WTC11 (cell line): ENCODE measurements at regions not wholly inside any gene's neighbourhood (a gene's known extent, or its start where the extent isn't known, plus 50 kb on each side); places are given as distances from the start of the nearest gene placed in this dataset.

ENCODE experiments used
- ATAC-seq: fragments of 200-7000 bp; cut with Tn5 transposase; 2 replicates; pipeline ENCODE4 v1.10.0; 2021; ENCODE audit warnings: mild to moderate bottlenecking, moderate library complexity
- CTCF ChIA-PET: fragments of 300-600 bp; sonication (Branson Sonifier 250); formaldehyde crosslinking; loops from one replicate; lab custom pipeline; 2021; ENCODE audit warnings: antibody characterized with exemption; lab: Charles Lee
- POLR2A ChIA-PET: fragments of 350-600 bp; sonication (Branson Sonifier 250); formaldehyde crosslinking; loops from one replicate; lab custom pipeline; 2021; ENCODE audit warnings: antibody characterized with exemption; lab: Charles Lee
- DNase-seq: peaks from one replicate; pipeline ENCODE4 v3.0.0; 2021; ENCODE audit warnings: low spot score
- H3K27ac Mint-ChIP-seq: 2 replicates; pipeline ENCODE4 v1.8.0; 2021; ENCODE audit warnings: mixed read lengths
- H3K27me3 Mint-ChIP-seq: 2 replicates; pipeline ENCODE4 v1.8.0; 2021; ENCODE audit warnings: low read depth, mild to moderate bottlenecking, moderate library complexity, mixed read lengths
- H3K36me3 Mint-ChIP-seq: 2 replicates; pipeline ENCODE4 v1.8.0; 2021; ENCODE audit warnings: mixed read lengths
- H3K4me1 Mint-ChIP-seq: 2 replicates; pipeline ENCODE4 v1.8.0; 2022; ENCODE audit warnings: mixed read lengths
- H3K4me3 Mint-ChIP-seq: 2 replicates; pipeline ENCODE4 v1.8.0; 2021; ENCODE audit warnings: mild to moderate bottlenecking, moderate library complexity, mixed read lengths
- H3K9me3 Mint-ChIP-seq: 2 replicates; pipeline ENCODE4 v1.8.0; 2021; ENCODE audit warnings: mixed read lengths
- EMX1 ChIP-seq: fragments of 250-450 bp; sonication (Bioruptor Pico); IDR thresholded peaks from 2 replicates; pipeline ENCODE4 v1.8.0; 2021; ENCODE audit warnings: mild to moderate bottlenecking
- ESRRA ChIP-seq: sonication (generic); formaldehyde crosslinking; IDR thresholded peaks from 2 replicates; pipeline ENCODE4 v1.8.1; 2022; ENCODE audit warnings: mild to moderate bottlenecking, missing genetic modification reagents, borderline replicate concordance
- ETV6 ChIP-seq: sonication (generic); formaldehyde crosslinking; IDR thresholded peaks from 2 replicates; pipeline ENCODE4 v1.8.1; 2022; ENCODE audit warnings: mild to moderate bottlenecking, missing genetic modification reagents
- FOXK1 ChIP-seq: sonication (generic); formaldehyde crosslinking; IDR thresholded peaks from 2 replicates; pipeline ENCODE4 v1.8.0; 2022; ENCODE audit warnings: mild to moderate bottlenecking, moderate library complexity, missing genetic modification reagents
- GABPB1 ChIP-seq: sonication (generic); formaldehyde crosslinking; IDR thresholded peaks from 2 replicates; pipeline ENCODE4 v1.8.1; 2023; ENCODE audit warnings: mild to moderate bottlenecking, missing genetic modification reagents
- GTF2I ChIP-seq: fragments of 250-450 bp; sonication (Bioruptor Pico); conservative IDR thresholded peaks from 2 replicates; pipeline ENCODE4 v1.4.0; 2021; ENCODE audit warnings: mild to moderate bottlenecking
- JUN ChIP-seq: sonication (generic); formaldehyde crosslinking; IDR thresholded peaks from 2 replicates; pipeline ENCODE4 v1.8.0; 2023; ENCODE audit warnings: mild to moderate bottlenecking, missing genetic modification reagents
- MYBL2 ChIP-seq: sonication (generic); formaldehyde crosslinking; IDR thresholded peaks from 2 replicates; pipeline ENCODE4 v1.8.1; 2023; ENCODE audit warnings: mild to moderate bottlenecking, moderate library complexity, missing genetic modification reagents
- NFATC4 ChIP-seq: fragments of 250-450 bp; sonication (Bioruptor Pico); IDR thresholded peaks from 2 replicates; pipeline ENCODE4 v1.9.0; 2021; ENCODE audit warnings: mild to moderate bottlenecking
- PRRX2 ChIP-seq: fragments of 250-450 bp; sonication (Bioruptor Pico); IDR thresholded peaks from 2 replicates; pipeline ENCODE4 v1.8.0; 2021; ENCODE audit warnings: mild to moderate bottlenecking
- TEAD1 ChIP-seq: sonication (generic); formaldehyde crosslinking; IDR thresholded peaks from 2 replicates; pipeline ENCODE4 v1.8.0; 2022; ENCODE audit warnings: mild to moderate bottlenecking, missing genetic modification reagents
- TP53 ChIP-seq: sonication (generic); formaldehyde crosslinking; IDR thresholded peaks from 2 replicates; pipeline ENCODE4 v1.8.1; 2023; ENCODE audit warnings: mild to moderate bottlenecking, missing genetic modification reagents
- ZBTB21 ChIP-seq: sonication (generic); formaldehyde crosslinking; IDR thresholded peaks from 2 replicates; pipeline ENCODE4 v1.8.1; 2023; ENCODE audit warnings: mild to moderate bottlenecking, missing genetic modification reagents, borderline replicate concordance
- ZNF219 ChIP-seq: sonication (generic); formaldehyde crosslinking; IDR thresholded peaks from 2 replicates; pipeline ENCODE4 v1.8.0; 2023; ENCODE audit warnings: missing genetic modification reagents, mild to moderate bottlenecking, borderline replicate concordance
- ZNF317 ChIP-seq: sonication (generic); formaldehyde crosslinking; IDR thresholded peaks from 2 replicates; pipeline ENCODE4 v1.8.1; 2023; ENCODE audit warnings: low read depth, mild to moderate bottlenecking, moderate library complexity, missing genetic modification reagents, borderline replicate concordance
- ZNF396 ChIP-seq: fragments of 250-450 bp; sonication (Bioruptor Pico); IDR thresholded peaks from 2 replicates; pipeline ENCODE4 v1.8.0; 2021; ENCODE audit warnings: mild to moderate bottlenecking, moderate library complexity, borderline replicate concordance
- ZNF416 ChIP-seq: fragments of 250-450 bp; sonication (Bioruptor Pico); IDR thresholded peaks from 2 replicates; pipeline ENCODE4 v1.9.0; 2021; ENCODE audit warnings: mild to moderate bottlenecking, inconsistent platforms
- ZNF423 ChIP-seq: fragments of 250-450 bp; sonication (Bioruptor Pico); IDR thresholded peaks from 2 replicates; pipeline ENCODE4 v2.1.2; 2022; ENCODE audit warnings: mild to moderate bottlenecking, moderate library complexity
- TF ChIP-seq, protein P1 (sequence below): fragments of 250-450 bp; sonication (Bioruptor Pico); IDR thresholded peaks from 2 replicates; pipeline ENCODE4 v1.9.0; 2021; ENCODE audit warnings: mild to moderate bottlenecking
- TF ChIP-seq, protein P2 (sequence below): fragments of 200-600 bp; IDR thresholded peaks from 2 replicates; pipeline ENCODE4 v1.8.0; 2022; ENCODE audit warnings: antibody characterized with exemption
- TF ChIP-seq, protein P3 (sequence below): sonication (generic); formaldehyde crosslinking; IDR thresholded peaks from 2 replicates; pipeline ENCODE4 v1.8.1; 2023; ENCODE audit warnings: mild to moderate bottlenecking, missing genetic modification reagents, moderate library complexity
- TF ChIP-seq, protein P4 (sequence below): sonication (generic); formaldehyde crosslinking; IDR thresholded peaks from 2 replicates; pipeline ENCODE4 v1.8.0; 2023; ENCODE audit warnings: missing genetic modification reagents, mild to moderate bottlenecking, borderline replicate concordance
- TF ChIP-seq, protein P5 (sequence below): fragments of 250-450 bp; sonication (Bioruptor Pico); IDR thresholded peaks from 2 replicates; pipeline ENCODE4 v1.9.0; 2021; ENCODE audit warnings: moderate library complexity, mild to moderate bottlenecking, inconsistent platforms, borderline replicate concordance
- TF ChIP-seq, protein P6 (sequence below): sonication (generic); formaldehyde crosslinking; IDR thresholded peaks from 2 replicates; pipeline ENCODE4 v1.8.0; 2022; ENCODE audit warnings: mild to moderate bottlenecking, missing genetic modification reagents
- TF ChIP-seq, protein P7 (sequence below): sonication (generic); formaldehyde crosslinking; IDR thresholded peaks from 2 replicates; pipeline ENCODE4 v1.8.1; 2023; ENCODE audit warnings: mild to moderate bottlenecking, missing genetic modification reagents

DNA sequence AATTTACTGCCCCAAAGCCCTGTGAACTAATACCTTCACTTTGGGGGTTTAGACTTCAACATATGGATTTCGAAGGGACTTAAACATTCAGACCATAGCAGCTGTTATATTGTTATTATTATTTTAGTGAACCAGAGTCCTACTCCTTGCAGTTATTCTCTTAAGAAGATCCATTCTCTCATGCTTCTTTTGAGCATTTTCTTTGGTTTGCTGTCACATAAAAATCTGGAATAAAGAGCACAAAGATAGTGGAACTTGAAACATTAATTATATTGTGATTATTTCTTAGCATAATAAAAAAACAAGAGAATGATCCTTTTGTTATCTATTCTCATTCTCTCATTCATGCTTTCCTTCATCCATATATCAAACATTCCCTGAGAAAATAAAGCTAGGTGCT lies 166.4 kb upstream of the GBE1 start:
- ChIA-PET CTCF (no interaction called here), POLR2A (no interaction called here)
- no peak for DNase-seq
- TF ChIP-seq, protein P1, sequence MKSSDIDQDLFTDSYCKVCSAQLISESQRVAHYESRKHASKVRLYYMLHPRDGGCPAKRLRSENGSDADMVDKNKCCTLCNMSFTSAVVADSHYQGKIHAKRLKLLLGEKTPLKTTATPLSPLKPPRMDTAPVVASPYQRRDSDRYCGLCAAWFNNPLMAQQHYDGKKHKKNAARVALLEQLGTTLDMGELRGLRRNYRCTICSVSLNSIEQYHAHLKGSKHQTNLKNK (CRISPR knock-in tag) = no peak
- TF ChIP-seq, protein P2, sequence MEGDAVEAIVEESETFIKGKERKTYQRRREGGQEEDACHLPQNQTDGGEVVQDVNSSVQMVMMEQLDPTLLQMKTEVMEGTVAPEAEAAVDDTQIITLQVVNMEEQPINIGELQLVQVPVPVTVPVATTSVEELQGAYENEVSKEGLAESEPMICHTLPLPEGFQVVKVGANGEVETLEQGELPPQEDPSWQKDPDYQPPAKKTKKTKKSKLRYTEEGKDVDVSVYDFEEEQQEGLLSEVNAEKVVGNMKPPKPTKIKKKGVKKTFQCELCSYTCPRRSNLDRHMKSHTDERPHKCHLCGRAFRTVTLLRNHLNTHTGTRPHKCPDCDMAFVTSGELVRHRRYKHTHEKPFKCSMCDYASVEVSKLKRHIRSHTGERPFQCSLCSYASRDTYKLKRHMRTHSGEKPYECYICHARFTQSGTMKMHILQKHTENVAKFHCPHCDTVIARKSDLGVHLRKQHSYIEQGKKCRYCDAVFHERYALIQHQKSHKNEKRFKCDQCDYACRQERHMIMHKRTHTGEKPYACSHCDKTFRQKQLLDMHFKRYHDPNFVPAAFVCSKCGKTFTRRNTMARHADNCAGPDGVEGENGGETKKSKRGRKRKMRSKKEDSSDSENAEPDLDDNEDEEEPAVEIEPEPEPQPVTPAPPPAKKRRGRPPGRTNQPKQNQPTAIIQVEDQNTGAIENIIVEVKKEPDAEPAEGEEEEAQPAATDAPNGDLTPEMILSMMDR = no peak
- TF ChIP-seq ZNF423 (CRISPR knock-in tag) (no peak), GABPB1 (no peak), ZNF317 (CRISPR knock-in tag) (no peak), ZNF396 (CRISPR knock-in tag) (no peak), ZNF219 (CRISPR knock-in tag) (no peak), ETV6 (no peak), FOXK1 (CRISPR knock-in tag) (no peak), ZNF416 (CRISPR knock-in tag) (no peak), EMX1 (CRISPR knock-in tag) (no peak)
- TF ChIP-seq, protein P3, sequence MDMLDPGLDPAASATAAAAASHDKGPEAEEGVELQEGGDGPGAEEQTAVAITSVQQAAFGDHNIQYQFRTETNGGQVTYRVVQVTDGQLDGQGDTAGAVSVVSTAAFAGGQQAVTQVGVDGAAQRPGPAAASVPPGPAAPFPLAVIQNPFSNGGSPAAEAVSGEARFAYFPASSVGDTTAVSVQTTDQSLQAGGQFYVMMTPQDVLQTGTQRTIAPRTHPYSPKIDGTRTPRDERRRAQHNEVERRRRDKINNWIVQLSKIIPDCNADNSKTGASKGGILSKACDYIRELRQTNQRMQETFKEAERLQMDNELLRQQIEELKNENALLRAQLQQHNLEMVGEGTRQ (CRISPR knock-in tag) = no peak
- Mint-ChIP-seq H3K36me3 (no peaks in the 10 kb centered on the region), H3K4me3 (no peak overlapping the region), H3K9me3 (peaks cover 12% of the 10 kb centered on the region; the same call in 1 of the 2 replicates), H3K27ac (no peak overlapping the region), H3K27me3 (no peaks in the 10 kb centered on the region), H3K4me1 (peaks cover 5% of the 10 kb centered on the region; the same call in 1 of the 2 replicates)
- ATAC-seq = no peak

DNA sequence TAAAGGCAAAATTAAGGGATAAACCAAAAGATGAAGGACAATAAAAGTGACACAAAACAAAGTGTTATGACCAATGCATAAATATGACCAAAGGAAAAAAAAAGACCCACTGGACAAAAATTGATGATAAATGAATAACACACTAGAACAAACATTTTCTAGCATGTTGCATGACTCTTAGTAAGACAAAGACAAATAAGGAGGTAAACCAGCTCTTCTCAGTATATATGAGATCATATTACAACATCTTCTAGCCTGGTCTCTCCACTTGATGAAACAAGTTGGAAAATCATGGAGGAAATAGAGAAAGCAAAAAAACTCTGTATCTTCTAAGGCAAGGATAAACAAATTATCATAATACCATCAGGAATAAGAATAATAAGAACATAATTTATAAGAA lies 163.9 kb upstream of the GBE1 start:
- H3K4me3 Mint-ChIP-seq = no peak overlapping the region
- H3K9me3 Mint-ChIP-seq = peaks cover 12% of the 10 kb centered on the region; the same call in 1 of the 2 replicates
- ChIA-PET POLR2A (no interaction called here), CTCF (no interaction called here)
- H3K27ac Mint-ChIP-seq = no peak overlapping the region
- no peaks in the 10 kb centered on the region for H3K27me3 Mint-ChIP-seq
- no peaks in the 10 kb centered on the region for H3K36me3 Mint-ChIP-seq
- H3K4me1 Mint-ChIP-seq = peaks cover 10% of the 10 kb centered on the region; the same call in 1 of the 2 replicates
- TF ChIP-seq PRRX2 (no peak), GTF2I (CRISPR knock-in tag) (no peak)
- DNase-seq (no peak), ATAC-seq (no peak)

DNA sequence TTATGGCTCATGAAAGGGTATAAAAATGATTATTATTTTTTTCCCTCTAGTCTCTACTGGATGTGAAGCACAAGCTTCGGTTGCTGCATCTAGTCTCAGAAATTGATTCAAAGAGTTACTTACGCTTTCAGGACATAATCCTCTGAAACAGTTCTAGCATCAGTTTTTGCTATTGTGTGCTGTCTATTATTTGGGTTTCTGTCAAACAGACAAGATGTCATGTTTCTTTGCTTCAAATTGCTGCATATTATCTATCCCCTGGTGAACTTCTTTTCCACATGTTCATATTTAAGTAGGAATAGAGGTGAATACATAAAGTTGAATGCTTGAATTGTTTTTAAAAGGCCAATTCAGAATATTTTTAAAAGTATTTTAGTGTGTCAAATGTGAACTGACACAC lies 161.6 kb upstream of the GBE1 start:
- Mint-ChIP-seq H3K36me3 (no peaks in the 10 kb centered on the region), H3K27ac (no peak overlapping the region), H3K9me3 (peaks cover 12% of the 10 kb centered on the region; the same call in 1 of the 2 replicates), H3K27me3 (no peaks in the 10 kb centered on the region), H3K4me1 (peaks cover 12% of the 10 kb centered on the region), H3K4me3 (no peak overlapping the region)
- no peak for ATAC-seq
- ChIA-PET CTCF (no interaction called here), POLR2A (no interaction called here)
- no peak for DNase-seq
- TF ChIP-seq, protein P4, sequence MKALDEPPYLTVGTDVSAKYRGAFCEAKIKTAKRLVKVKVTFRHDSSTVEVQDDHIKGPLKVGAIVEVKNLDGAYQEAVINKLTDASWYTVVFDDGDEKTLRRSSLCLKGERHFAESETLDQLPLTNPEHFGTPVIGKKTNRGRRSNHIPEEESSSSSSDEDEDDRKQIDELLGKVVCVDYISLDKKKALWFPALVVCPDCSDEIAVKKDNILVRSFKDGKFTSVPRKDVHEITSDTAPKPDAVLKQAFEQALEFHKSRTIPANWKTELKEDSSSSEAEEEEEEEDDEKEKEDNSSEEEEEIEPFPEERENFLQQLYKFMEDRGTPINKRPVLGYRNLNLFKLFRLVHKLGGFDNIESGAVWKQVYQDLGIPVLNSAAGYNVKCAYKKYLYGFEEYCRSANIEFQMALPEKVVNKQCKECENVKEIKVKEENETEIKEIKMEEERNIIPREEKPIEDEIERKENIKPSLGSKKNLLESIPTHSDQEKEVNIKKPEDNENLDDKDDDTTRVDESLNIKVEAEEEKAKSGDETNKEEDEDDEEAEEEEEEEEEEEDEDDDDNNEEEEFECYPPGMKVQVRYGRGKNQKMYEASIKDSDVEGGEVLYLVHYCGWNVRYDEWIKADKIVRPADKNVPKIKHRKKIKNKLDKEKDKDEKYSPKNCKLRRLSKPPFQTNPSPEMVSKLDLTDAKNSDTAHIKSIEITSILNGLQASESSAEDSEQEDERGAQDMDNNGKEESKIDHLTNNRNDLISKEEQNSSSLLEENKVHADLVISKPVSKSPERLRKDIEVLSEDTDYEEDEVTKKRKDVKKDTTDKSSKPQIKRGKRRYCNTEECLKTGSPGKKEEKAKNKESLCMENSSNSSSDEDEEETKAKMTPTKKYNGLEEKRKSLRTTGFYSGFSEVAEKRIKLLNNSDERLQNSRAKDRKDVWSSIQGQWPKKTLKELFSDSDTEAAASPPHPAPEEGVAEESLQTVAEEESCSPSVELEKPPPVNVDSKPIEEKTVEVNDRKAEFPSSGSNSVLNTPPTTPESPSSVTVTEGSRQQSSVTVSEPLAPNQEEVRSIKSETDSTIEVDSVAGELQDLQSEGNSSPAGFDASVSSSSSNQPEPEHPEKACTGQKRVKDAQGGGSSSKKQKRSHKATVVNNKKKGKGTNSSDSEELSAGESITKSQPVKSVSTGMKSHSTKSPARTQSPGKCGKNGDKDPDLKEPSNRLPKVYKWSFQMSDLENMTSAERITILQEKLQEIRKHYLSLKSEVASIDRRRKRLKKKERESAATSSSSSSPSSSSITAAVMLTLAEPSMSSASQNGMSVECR (CRISPR knock-in tag) = no peak
- TF ChIP-seq, protein P5, sequence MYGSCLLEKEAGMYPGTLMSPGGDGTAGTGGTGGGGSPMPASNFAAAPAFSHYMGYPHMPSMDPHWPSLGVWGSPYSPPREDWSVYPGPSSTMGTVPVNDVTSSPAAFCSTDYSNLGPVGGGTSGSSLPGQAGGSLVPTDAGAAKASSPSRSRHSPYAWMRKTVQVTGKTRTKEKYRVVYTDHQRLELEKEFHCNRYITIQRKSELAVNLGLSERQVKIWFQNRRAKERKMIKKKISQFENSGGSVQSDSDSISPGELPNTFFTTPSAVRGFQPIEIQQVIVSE (CRISPR knock-in tag) = no peak
- no peak for TF ChIP-seq NFATC4 (CRISPR knock-in tag)
- no peak for TF ChIP-seq ESRRA (CRISPR knock-in tag)
- TF ChIP-seq JUN (CRISPR knock-in tag) = no peak
- TF ChIP-seq, protein P6, sequence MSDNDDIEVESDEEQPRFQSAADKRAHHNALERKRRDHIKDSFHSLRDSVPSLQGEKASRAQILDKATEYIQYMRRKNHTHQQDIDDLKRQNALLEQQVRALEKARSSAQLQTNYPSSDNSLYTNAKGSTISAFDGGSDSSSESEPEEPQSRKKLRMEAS (CRISPR knock-in tag) = no peak
- TF ChIP-seq, protein P7, sequence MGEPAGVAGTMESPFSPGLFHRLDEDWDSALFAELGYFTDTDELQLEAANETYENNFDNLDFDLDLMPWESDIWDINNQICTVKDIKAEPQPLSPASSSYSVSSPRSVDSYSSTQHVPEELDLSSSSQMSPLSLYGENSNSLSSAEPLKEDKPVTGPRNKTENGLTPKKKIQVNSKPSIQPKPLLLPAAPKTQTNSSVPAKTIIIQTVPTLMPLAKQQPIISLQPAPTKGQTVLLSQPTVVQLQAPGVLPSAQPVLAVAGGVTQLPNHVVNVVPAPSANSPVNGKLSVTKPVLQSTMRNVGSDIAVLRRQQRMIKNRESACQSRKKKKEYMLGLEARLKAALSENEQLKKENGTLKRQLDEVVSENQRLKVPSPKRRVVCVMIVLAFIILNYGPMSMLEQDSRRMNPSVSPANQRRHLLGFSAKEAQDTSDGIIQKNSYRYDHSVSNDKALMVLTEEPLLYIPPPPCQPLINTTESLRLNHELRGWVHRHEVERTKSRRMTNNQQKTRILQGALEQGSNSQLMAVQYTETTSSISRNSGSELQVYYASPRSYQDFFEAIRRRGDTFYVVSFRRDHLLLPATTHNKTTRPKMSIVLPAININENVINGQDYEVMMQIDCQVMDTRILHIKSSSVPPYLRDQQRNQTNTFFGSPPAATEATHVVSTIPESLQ (CRISPR knock-in tag) = no peak
- no peak for TF ChIP-seq TEAD1 (CRISPR knock-in tag)
- no peak for TF ChIP-seq ZBTB21 (CRISPR knock-in tag)
- TF ChIP-seq MYBL2 = no peak
- no peak for TF ChIP-seq TP53 (CRISPR knock-in tag)
